HUES48 (cell line): ENCODE measurements at regions not wholly inside any gene's neighbourhood (a gene's known extent, or its start where the extent isn't known, plus 50 kb on each side); places are given as distances from the start of the nearest gene placed in this dataset.
"Not testable (repeated sequence)": the region's sequence is repeated elsewhere in the genome, so short reads cannot be mapped to it uniquely, and the experiment has no call there.

Experiments
- H3K27ac ChIP-seq: one replicate; pipeline ENCODE4 v1.7.0; 2013; ENCODE audit warnings: low read depth, low read length, inconsistent platforms
- H3K27me3 ChIP-seq: 2 replicates; pipeline ENCODE4 v1.6.1; 2013; ENCODE audit warnings: mild to moderate bottlenecking, low read length; ENCODE audit not compliant: control insufficient read depth, insufficient read depth
- H3K36me3 ChIP-seq: 2 replicates; pipeline ENCODE4 v1.6.1; 2013; ENCODE audit warnings: low read length; ENCODE audit not compliant: control insufficient read depth, insufficient read depth
- H3K4me1 ChIP-seq: 2 replicates; pipeline ENCODE4 v1.6.1; 2013; ENCODE audit warnings: mild to moderate bottlenecking, low read length; ENCODE audit not compliant: control insufficient read depth, insufficient read depth
- H3K4me3 ChIP-seq: 2 replicates; pipeline ENCODE4 v1.5.1; 2013; ENCODE audit warnings: mild to moderate bottlenecking, low read depth, low read length
- H3K9ac ChIP-seq: 2 replicates; pipeline ENCODE4 v1.6.1; 2013; ENCODE audit warnings: mild to moderate bottlenecking, low read depth, low read length, moderate library complexity
- H3K9me3 ChIP-seq: 2 replicates; pipeline ENCODE4 v1.6.1; 2013; ENCODE audit warnings: low read length; ENCODE audit not compliant: control insufficient read depth, insufficient read depth

- no peak overlapping the region for H3K9ac ChIP-seq
- H3K36me3 ChIP-seq, result no peaks in the 10 kb centered on the region
- H3K27me3 ChIP-seq, result no peaks in the 10 kb centered on the region
- no peak overlapping the region for H3K27ac ChIP-seq
- H3K9me3 ChIP-seq, result 0 out of 2 replicates have a peak, but pooled peaks cover 4% of the 10 kb centered on the region
- H3K4me1 ChIP-seq, result no peaks in the 10 kb centered on the region
- H3K4me3 ChIP-seq, result no peak overlapping the region
Observed at GRCh38 chr2:56834686-56835085, 650.9 kb downstream of the CCDC85A start.

GRCh38 chr2:56840009-56840408, 656.2 kb downstream of the CCDC85A start:
- not testable (repeated sequence) for H3K27ac ChIP-seq, H3K9ac ChIP-seq, H3K27me3 ChIP-seq, H3K4me3 ChIP-seq, H3K4me1 ChIP-seq, H3K36me3 ChIP-seq
- H3K9me3 ChIP-seq, result peaks cover 19% of the 10 kb centered on the region

GRCh38 chr2:56860991-56861390, 677.2 kb downstream of the CCDC85A start:
- no peak overlapping the region for H3K4me3 ChIP-seq
- no peaks in the 10 kb centered on the region; the same call in 1 of the 2 replicates for H3K9me3 ChIP-seq
- no peaks in the 10 kb centered on the region for H3K27me3 ChIP-seq
- no peaks in the 10 kb centered on the region for H3K36me3 ChIP-seq
- H3K4me1 ChIP-seq, result no peaks in the 10 kb centered on the region
- no peak overlapping the region for H3K27ac ChIP-seq
- H3K9ac ChIP-seq, result no peak overlapping the region

- no peak overlapping the region for H3K9ac ChIP-seq
- H3K4me3 ChIP-seq, result no peak overlapping the region
- no peaks in the 10 kb centered on the region for H3K4me1 ChIP-seq
- H3K27me3 ChIP-seq, result no peaks in the 10 kb centered on the region
- no peaks in the 10 kb centered on the region for H3K36me3 ChIP-seq
- H3K9me3 ChIP-seq, result no peaks in the 10 kb centered on the region
- H3K27ac ChIP-seq, result no peak overlapping the region
Observed at GRCh38 chr2:56871644-56872043, 687.9 kb downstream of the CCDC85A start.

GRCh38 chr2:56874717-56875116, 690.9 kb downstream of the CCDC85A start:
- Histone ChIP-seq H3K27ac (no peak overlapping the region), H3K9ac (no peak overlapping the region), H3K36me3 (no peaks in the 10 kb centered on the region), H3K27me3 (no peaks in the 10 kb centered on the region), H3K9me3 (no peaks in the 10 kb centered on the region), H3K4me3 (no peak overlapping the region), H3K4me1 (no peaks in the 10 kb centered on the region)

GRCh38 chr2:56889738-56890137, 705.9 kb downstream of the CCDC85A start:
- H3K9me3 ChIP-seq, result no peaks in the 10 kb centered on the region
- H3K4me1 ChIP-seq, result no peaks in the 10 kb centered on the region
- H3K27me3 ChIP-seq, result no peaks in the 10 kb centered on the region
- no peak overlapping the region for H3K27ac ChIP-seq
- no peak overlapping the region for H3K9ac ChIP-seq
- no peaks in the 10 kb centered on the region for H3K36me3 ChIP-seq
- H3K4me3 ChIP-seq, result no peak overlapping the region

- Histone ChIP-seq H3K4me1 (no peaks in the 10 kb centered on the region), H3K27me3 (no peaks in the 10 kb centered on the region), H3K9me3 (no peaks in the 10 kb centered on the region; the same call in 1 of the 2 replicates), H3K27ac (no peak overlapping the region), H3K4me3 (no peak overlapping the region), H3K9ac (no peak overlapping the region), H3K36me3 (no peaks in the 10 kb centered on the region)
Observed at GRCh38 chr2:56892382-56892781, 708.6 kb downstream of the CCDC85A start.

GRCh38 chr2:56898986-56899385, 715.2 kb downstream of the CCDC85A start:
- H3K4me1 ChIP-seq, result no peaks in the 10 kb centered on the region
- H3K9me3 ChIP-seq, result no peaks in the 10 kb centered on the region; the same call in 1 of the 2 replicates
- H3K27ac ChIP-seq, result no peak overlapping the region
- H3K27me3 ChIP-seq, result no peaks in the 10 kb centered on the region
- no peak overlapping the region for H3K4me3 ChIP-seq
- H3K36me3 ChIP-seq, result no peaks in the 10 kb centered on the region
- no peak overlapping the region for H3K9ac ChIP-seq

GRCh38 chr2:56912490-56912889, 728.7 kb downstream of the CCDC85A start:
- Histone ChIP-seq H3K4me3 (no peak overlapping the region), H3K4me1 (no peaks in the 10 kb centered on the region), H3K27ac (no peak overlapping the region), H3K9ac (no peak overlapping the region), H3K9me3 (no peaks in the 10 kb centered on the region), H3K27me3 (no peaks in the 10 kb centered on the region), H3K36me3 (no peaks in the 10 kb centered on the region)

GRCh38 chr2:56918790-56919189, 735.0 kb downstream of the CCDC85A start:
- Histone ChIP-seq H3K4me1 (no peaks in the 10 kb centered on the region), H3K27ac (no peak overlapping the region), H3K9ac (no peak overlapping the region), H3K36me3 (no peaks in the 10 kb centered on the region), H3K27me3 (no peaks in the 10 kb centered on the region), H3K4me3 (no peak overlapping the region), H3K9me3 (no peaks in the 10 kb centered on the region)

GRCh38 chr2:56933976-56934375, 750.2 kb downstream of the CCDC85A start:
- Histone ChIP-seq H3K9ac (no peak overlapping the region), H3K4me1 (peaks cover 10% of the 10 kb centered on the region; the same call in 1 of the 2 replicates), H3K27ac (no peak overlapping the region)

GRCh38 chr2:56934866-56935265, 751.1 kb downstream of the CCDC85A start:
- Histone ChIP-seq H3K9ac (no peak overlapping the region), H3K4me1 (peaks cover 10% of the 10 kb centered on the region; the same call in 1 of the 2 replicates), H3K27me3 (no peaks in the 10 kb centered on the region), H3K9me3 (no peaks in the 10 kb centered on the region), H3K36me3 (no peaks in the 10 kb centered on the region), H3K4me3 (no peak overlapping the region), H3K27ac (no peak overlapping the region)

More at GRCh38 chr2:56933976-56934375, 750.2 kb downstream of the CCDC85A start:
- Histone ChIP-seq H3K36me3 (no peaks in the 10 kb centered on the region), H3K4me3 (no peak overlapping the region), H3K9me3 (no peaks in the 10 kb centered on the region), H3K27me3 (no peaks in the 10 kb centered on the region)
